ENCODE measurements at regions not wholly inside any gene's neighbourhood (a gene's known extent, or its start where the extent isn't known, plus 50 kb on each side); places are given as distances from the start of the nearest gene placed in this dataset.

DNA sequence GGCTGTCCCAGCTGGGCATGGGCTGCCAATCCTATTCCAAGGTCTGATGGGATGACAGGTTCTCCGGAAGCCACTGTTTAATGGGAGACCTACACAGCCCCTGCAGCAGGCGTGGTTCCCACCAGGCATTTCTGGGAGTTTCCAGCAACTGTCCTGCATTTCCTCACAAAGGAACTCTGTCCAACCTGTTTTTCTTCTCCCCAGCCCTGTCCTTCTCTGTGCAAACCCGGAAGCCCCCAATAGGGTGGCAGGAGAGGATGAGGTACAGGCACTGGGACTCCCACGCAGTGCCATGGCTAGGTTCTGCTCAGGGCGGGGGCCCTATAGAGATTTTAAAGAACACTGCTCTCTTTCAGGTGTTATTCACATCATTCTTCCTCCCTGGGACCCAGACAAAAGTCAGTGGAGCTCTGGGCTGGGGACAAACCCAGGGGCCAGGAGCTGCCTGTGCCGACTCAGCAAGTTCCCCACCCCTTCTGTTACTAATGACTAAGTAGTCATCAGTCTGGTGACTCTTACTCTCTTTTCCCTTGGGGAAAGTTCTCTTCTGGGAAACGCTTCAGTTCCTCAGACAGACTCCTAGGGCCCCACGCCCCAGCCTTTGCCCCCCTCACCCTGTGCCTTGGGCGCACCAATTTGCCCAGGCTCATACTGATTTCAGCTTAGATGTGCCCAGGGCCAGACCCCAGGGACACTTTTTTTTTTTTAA lies 97.7 kb downstream of the CD47 start:
- TF ChIP-seq, protein P1, sequence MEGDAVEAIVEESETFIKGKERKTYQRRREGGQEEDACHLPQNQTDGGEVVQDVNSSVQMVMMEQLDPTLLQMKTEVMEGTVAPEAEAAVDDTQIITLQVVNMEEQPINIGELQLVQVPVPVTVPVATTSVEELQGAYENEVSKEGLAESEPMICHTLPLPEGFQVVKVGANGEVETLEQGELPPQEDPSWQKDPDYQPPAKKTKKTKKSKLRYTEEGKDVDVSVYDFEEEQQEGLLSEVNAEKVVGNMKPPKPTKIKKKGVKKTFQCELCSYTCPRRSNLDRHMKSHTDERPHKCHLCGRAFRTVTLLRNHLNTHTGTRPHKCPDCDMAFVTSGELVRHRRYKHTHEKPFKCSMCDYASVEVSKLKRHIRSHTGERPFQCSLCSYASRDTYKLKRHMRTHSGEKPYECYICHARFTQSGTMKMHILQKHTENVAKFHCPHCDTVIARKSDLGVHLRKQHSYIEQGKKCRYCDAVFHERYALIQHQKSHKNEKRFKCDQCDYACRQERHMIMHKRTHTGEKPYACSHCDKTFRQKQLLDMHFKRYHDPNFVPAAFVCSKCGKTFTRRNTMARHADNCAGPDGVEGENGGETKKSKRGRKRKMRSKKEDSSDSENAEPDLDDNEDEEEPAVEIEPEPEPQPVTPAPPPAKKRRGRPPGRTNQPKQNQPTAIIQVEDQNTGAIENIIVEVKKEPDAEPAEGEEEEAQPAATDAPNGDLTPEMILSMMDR (conservative IDR thresholded peaks at IDR 0.05; ENCODE audit: low read length) = no peak
- no peak for TF ChIP-seq EZH2phosphoT487 (IDR thresholded peaks at IDR 0.05; ENCODE audit: borderline replicate concordance, low read depth, low read length)

All from OCI-LY7 (cell line).